Body of pancreas (tissue), 4 donors: ENCODE measurements at regions not wholly inside any gene's neighbourhood (a gene's known extent, or its start where the extent isn't known, plus 50 kb on each side); places are given as distances from the start of the nearest gene placed in this dataset.

Source experiments
- ATAC-seq: fragments of 150-250 bp; one replicate; pipeline ENCODE4 v1.9.1; 2016
- DNase-seq, 4 donors: peaks; one replicate each; pipeline ENCODE4 v3.0.0-alpha.2; 2019
- H3K27ac ChIP-seq, 4 donors: fragments of 200-600 bp; sonication (generic); 1 replicate in 3 of 4; 2 replicates in 1 of 4; pipeline versions ENCODE4 v1.5.1 to v1.6.1; 2016 to 2019; ENCODE audit warnings: mild to moderate bottlenecking in 1 of 4, mixed read lengths in 1 of 4, moderate library complexity in 1 of 4
- H3K27me3 ChIP-seq, 2 donors: fragments of 200-600 bp; sonication (generic); one replicate each; pipeline ENCODE4 v1.6.0; 2016; ENCODE audit warnings: mild to moderate bottlenecking in 1 of 2
- H3K36me3 ChIP-seq, 2 donors: fragments of 200-600 bp; sonication (generic); replicated peaks in 1 of 2; 2 replicates each; pipeline ENCODE4 v1.5.1; 2016; ENCODE audit warnings: low read depth in 2 of 2; ENCODE audit not compliant: insufficient read depth in 1 of 2
- H3K4me1 ChIP-seq: fragments of 200-600 bp; sonication (generic); one replicate; pipeline ENCODE4 v1.6.0; 2016
- H3K4me3 ChIP-seq, 2 donors: fragments of 200-600 bp; sonication (generic); 1 replicate in 1 of 2; 2 replicates in 1 of 2; pipeline ENCODE4 v1.5.1; 2016 to 2019
- H3K9me3 ChIP-seq, 3 donors: fragments of 200-600 bp; sonication (generic); 1 replicate in 2 of 3; 2 replicates in 1 of 3; pipeline ENCODE4 v1.5.1; 2016
- POLR2A ChIP-seq, 3 donors: fragments of 450-650 bp; IDR thresholded peaks; one replicate each; pipeline ENCODE4 v1.6.1; 2016; ENCODE audit warnings: antibody characterized with exemption in 3 of 3, mild to moderate bottlenecking in 2 of 3
- WGBS, 2 donors: methylation state at CpG; one replicate each; pipeline ENCODE4 v1.1.5; 2017; 5-methylcytosine and 5-hydroxymethylcytosine counted together
- intact Hi-C: fragments of 100-400 bp; cut with DNase I; formaldehyde crosslinking; loops from one replicate; pipeline ENCODE4 v1.15.1; 2023
- TF ChIP-seq, protein P1 (sequence below), 7 experiments: fragments of 450-650 bp in 4 of 7; fragments of 200-600 bp in 3 of 7; sonication (generic) in 3 of 7; IDR thresholded peaks; one replicate each; pipeline ENCODE4 v1.5.1; 2016 to 2019; ENCODE audit warnings: antibody characterized with exemption in 7 of 7

DNA sequence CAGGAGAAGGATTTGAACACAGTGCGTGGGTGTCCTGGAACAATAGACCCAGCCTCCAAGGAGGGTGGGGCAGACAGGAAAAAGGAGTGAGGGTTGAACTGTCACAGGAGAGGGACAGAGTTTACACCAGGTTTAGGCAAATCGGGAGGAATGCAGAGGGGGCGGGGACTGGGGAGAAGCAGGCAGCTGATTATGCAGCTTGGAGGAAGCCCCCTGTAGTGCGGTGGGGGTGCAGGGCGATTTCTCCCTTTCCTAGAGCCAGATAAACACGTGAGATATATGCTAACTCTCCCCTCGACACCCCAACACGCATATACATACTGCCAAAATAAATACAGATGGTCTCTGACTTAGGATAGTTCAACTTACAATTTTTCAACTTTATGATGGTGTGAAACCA lies 108.6 kb upstream of the PRR20G start:
- WGBS, 2 donors = 15 to 22% methylated on average over 8 of the region's 8 CpGs
- DNase-seq (no peak), ATAC-seq (no peak)
- H3K27me3 ChIP-seq = no peaks in the 10 kb centered on the region
- intact Hi-C loops = no loop called here
- TF ChIP-seq POLR2A (IDR thresholded peaks at IDR 0.05) = no peak
- TF ChIP-seq, protein P1, sequence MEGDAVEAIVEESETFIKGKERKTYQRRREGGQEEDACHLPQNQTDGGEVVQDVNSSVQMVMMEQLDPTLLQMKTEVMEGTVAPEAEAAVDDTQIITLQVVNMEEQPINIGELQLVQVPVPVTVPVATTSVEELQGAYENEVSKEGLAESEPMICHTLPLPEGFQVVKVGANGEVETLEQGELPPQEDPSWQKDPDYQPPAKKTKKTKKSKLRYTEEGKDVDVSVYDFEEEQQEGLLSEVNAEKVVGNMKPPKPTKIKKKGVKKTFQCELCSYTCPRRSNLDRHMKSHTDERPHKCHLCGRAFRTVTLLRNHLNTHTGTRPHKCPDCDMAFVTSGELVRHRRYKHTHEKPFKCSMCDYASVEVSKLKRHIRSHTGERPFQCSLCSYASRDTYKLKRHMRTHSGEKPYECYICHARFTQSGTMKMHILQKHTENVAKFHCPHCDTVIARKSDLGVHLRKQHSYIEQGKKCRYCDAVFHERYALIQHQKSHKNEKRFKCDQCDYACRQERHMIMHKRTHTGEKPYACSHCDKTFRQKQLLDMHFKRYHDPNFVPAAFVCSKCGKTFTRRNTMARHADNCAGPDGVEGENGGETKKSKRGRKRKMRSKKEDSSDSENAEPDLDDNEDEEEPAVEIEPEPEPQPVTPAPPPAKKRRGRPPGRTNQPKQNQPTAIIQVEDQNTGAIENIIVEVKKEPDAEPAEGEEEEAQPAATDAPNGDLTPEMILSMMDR (IDR thresholded peaks at IDR 0.05) = no peak
- H3K9me3 ChIP-seq = no peaks in the 10 kb centered on the region
- no peak overlapping the region for H3K4me3 ChIP-seq
- H3K4me1 ChIP-seq = no peaks in the 10 kb centered on the region
- H3K36me3 ChIP-seq = no peaks in the 10 kb centered on the region
- H3K27ac ChIP-seq = no peak overlapping the region

DNA sequence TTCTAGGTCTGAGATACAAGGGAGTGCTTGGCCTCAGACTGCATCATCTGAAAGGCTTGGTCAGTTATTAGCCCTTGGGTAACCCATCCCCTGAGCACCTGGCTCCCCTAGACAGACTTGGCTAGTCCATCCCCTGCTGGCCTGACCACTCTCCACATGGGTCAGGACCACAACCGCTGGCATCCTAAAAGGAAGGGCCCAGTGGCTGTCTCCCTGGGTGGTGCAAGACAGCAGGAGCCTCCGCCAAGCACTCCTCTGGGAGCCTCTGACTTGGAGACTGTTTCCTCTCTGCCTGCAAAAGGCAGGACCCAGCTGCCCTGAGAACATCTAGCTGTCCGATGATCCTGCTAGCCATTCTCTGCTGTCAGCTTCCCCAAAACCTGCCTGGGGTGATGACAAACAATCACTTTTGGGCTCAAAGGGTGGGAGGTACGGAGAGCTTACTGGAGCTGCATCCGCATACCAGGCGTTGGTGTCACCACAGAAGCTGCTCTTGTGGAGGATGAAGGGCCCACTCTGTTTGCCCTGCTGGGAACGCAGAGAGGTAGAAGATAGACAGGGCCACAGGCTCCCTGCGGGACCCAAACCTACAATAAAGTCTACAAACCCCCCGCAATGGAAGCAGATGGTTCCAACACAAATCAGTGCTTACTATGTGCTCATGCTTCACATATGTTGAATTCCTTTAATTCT lies 108.0 kb upstream of the PRR20G start:
- Histone ChIP-seq H3K27me3 (no peaks in the 10 kb centered on the region), H3K36me3 (no peaks in the 10 kb centered on the region), H3K4me1 (no peaks in the 10 kb centered on the region), H3K27ac (no peak overlapping the region), H3K4me3 (no peak overlapping the region), H3K9me3 (no peaks in the 10 kb centered on the region)
- no peak for ATAC-seq
- no peak for TF ChIP-seq POLR2A (IDR thresholded peaks at IDR 0.05)
- TF ChIP-seq, protein P1 (IDR thresholded peaks at IDR 0.05) = no peak
- 46 to 68% methylated on average over 7 to 9 of the region's 9 CpGs for WGBS, 2 donors
- intact Hi-C loops = no loop called here
- DNase-seq = no peak

- 57 to 60% methylated on average over 14 to 15 of the region's 15 CpGs for WGBS, 2 donors
- Histone ChIP-seq H3K27me3 (no peaks in the 10 kb centered on the region), H3K36me3 (no peaks in the 10 kb centered on the region), H3K9me3 (no peaks in the 10 kb centered on the region), H3K27ac (no peak overlapping the region), H3K4me1 (no peaks in the 10 kb centered on the region), H3K4me3 (no peak overlapping the region)
- no peak for ATAC-seq
- intact Hi-C loops = no loop called here
- no peak for TF ChIP-seq POLR2A (IDR thresholded peaks at IDR 0.05)
- TF ChIP-seq, protein P1 (IDR thresholded peaks at IDR 0.05) = no peak
- DNase-seq = no peak
Measured at GRCh38 chr3:127394984-127395662, 107.3 kb upstream of the PRR20G start.

GRCh38 chr3:127394031-127394430 lies 106.2 kb upstream of the PRR20G start:
- intact Hi-C loops = no loop called here
- H3K27ac ChIP-seq = no peak overlapping the region
- 55 to 78% methylated on average over 2 to 4 of the region's 4 CpGs for WGBS, 2 donors
- DNase-seq (no peak), ATAC-seq (no peak)
- no peaks in the 10 kb centered on the region for H3K36me3 ChIP-seq
- TF ChIP-seq POLR2A (IDR thresholded peaks at IDR 0.05) = no peak
- TF ChIP-seq, protein P1 (IDR thresholded peaks at IDR 0.05) = no peak
- no peaks in the 10 kb centered on the region for H3K27me3 ChIP-seq
- H3K4me3 ChIP-seq = no peak overlapping the region
- no peaks in the 10 kb centered on the region for H3K4me1 ChIP-seq
- H3K9me3 ChIP-seq = no peaks in the 10 kb centered on the region
